ENCODE measurements at regions not wholly inside any gene's neighbourhood (a gene's known extent, or its start where the extent isn't known, plus 50 kb on each side); places are given as distances from the start of the nearest gene placed in this dataset.

DNA sequence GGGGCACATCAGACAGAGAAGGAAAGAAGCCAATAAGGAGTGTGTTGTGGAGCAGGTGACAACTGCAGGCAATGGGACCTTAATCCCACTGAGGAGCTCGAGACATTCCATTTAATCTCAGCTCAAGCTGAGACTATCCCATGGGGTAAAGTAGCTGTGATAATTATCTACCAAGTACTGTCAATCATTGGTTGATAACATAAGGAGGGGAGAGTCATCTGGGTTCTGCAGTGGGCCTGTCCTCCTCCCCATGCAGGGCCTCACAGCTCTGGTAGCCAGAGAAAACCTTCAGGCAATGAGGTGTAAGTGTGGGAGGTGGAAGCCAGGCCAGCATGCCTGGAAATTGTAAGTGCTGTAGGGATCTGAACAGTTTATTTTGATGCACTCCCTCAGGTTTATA is 375.0 kb upstream of the ARID1B start:
- no peak for DNase-seq

DNA sequence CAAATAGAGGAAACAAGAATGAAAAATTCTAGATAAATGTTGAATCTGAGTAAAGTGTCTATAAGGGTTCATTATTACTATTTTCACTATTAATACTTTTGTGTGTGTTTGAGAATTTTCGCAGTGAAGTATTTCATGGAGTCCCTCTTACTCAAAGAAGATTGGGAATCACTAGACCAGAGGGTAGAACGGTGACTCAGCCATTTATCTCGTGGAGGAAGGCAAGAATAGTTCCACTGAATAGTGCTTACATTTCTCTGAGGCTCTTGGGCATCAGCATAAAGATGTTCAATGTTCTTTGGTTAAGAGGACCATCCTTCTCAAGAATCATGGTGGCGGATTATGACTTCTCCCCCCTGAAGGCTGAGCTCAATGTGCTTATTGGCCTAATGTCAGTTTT is 376.7 kb upstream of the ARID1B start:
- DNase-seq, result no peak

DNA sequence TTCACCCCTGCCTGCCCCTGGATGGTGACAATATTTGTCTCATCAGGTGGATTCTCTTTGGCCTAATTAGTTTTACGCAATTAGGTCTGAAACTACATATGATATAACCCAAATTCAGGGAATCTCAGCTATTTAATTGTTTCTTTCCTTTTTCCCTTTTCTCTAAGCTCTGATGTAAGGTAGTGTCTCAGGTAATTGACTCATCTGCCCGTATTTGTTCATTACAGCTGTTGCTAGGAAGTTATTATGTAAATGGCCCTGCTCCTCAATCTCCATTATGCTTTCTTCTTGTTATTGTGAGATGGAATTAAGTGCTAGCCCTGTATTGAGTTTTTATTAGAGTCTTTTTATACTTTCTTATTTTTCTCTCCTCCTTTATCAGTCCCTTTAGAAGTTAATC is 378.2 kb upstream of the ARID1B start:
- DNase-seq, result no peak

DNA sequence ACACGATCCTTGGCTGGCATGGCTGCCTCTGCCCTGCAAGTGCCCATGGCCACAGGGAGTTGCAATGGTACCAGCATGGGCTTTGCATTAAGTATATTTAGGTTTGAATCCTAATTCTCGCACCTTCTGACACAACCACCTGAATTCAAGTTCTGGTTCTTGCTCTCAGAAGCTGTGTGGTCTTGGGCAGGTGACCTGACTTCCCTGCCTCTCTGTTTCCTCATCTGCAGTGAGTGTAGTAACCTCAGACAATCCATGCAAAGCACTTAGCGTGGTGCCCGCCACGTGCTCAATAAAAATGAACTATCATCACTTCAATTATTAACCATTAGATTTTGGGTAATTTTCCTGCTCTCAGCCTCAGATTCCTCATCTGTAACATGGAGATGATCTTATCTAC is 378.8 kb upstream of the ARID1B start:
- DNase-seq, result no peak

DNA sequence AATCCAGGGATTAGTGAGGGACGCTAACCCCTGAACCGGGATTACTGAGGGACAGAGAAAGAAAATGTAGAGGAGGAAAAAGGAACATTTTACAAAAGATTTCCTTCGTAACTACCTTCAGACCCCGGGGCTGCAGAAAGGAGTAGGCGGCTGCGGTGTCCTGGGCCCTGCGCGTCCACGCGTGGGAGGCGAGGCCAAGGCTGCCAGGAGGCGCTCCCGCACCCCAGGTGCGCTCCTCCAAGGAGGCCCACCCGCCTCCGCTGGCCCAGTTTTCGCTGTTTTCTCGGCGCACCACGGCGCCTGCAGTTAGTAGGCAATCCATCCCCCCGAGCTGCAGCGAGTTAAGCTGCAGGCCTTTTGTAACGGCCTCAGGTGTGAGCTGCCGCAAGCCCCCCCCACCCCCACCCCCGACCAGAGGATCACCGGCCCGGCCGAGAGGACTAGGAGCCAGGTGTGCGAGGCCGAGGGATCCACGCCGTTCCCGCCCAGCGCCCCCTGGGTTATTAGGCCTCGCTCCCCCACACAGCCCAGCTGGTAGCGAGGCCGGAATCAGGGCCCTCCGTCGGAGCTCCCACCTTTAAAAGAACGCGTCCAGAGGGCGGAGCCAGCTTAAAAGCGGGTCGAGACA is 380.3 kb upstream of the ARID1B start:
- DNase-seq, result no peak

DNA sequence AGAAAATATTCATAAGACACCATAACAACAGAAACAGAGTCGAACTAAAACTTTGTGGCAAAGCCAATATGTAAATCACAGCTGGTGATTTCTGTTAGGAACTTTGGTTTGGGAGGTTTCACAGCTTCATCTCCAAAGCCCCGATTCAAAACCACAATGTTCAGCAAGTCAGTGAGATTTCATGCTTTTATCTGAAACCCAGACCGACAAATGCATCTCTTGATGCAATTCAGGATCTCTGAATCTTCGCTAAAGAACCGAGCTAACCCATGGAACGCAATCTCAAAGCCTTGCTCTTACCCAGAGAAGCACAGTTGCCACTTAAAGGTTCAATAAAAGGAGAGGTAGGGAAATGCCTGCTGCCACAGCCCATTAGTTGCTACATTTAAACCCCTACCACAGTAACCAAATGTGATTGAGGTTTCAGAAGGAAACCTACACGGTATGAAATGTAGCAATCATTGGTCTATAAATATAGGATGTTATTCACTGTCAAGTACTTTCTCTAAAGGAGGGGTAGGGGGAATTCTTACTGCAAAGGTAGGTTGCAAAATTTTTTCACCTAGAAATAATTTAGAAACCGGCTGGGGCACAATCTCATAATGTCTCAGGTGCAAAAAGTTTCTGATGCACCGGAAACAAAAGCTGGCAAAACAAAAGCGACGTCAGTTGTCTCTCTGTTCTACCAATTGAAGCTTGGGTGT is 381.0 kb upstream of the ARID1B start:
- DNase-seq, result no peak

DNA sequence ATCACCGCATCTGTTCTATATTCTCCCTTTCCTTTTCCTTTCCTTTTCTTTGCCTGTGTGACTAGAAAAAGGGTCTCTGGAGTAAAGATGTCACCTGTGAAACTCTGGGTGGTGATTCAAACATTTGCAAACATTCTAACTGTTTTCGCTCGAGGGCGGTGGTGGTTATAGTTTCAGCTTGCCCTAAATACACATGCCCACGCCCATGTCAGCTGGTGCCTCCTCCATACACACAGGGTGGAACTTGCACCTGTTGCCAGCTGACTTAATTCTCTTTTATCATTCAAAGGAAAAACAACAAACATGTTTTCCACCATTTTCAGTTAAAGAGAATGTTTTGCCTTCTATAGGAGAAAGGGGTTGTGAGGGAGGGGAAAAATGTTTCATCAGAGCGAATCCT is 381.9 kb upstream of the ARID1B start:
- no peak for DNase-seq

DNA sequence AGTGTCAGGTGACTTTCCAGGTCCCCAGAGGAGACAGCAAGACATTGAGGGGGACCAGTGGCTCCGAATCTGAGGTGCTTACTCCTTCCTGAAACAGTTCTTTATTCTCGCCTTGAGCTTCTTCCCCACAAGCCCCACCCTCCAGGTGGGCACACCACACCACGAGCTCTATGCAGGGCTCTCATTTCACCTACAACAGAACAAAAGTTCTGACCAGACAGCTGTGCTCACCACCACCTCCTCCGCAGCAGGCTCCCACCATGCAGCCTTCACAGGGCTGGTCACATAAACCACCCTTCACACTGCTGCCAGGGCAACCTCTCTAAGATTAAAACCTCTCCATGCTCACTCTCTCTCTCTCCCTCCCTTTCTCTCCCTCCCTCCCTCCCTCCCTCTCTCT is 384.5 kb upstream of the ARID1B start:
- no peak for DNase-seq

DNA sequence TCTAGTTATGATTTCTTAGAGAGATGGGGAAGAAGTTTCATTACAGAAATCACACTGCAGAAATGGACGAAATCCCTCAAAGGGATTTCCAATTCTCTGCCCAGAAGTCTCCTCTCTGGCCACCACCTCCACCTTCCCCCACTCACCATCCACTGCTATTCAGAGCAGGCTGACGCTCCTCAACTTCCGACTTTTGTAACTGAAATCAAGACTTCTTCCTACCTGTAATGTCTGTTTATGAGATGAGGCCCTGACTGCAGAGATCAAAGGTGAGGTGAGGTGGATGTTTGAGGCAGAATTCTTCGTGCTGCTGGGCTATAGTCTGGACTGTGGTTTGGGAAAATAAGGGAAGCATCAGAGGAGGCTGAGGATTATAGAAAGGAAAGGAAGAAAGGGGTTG is 385.2 kb upstream of the ARID1B start:
- no peak for DNase-seq

DNA sequence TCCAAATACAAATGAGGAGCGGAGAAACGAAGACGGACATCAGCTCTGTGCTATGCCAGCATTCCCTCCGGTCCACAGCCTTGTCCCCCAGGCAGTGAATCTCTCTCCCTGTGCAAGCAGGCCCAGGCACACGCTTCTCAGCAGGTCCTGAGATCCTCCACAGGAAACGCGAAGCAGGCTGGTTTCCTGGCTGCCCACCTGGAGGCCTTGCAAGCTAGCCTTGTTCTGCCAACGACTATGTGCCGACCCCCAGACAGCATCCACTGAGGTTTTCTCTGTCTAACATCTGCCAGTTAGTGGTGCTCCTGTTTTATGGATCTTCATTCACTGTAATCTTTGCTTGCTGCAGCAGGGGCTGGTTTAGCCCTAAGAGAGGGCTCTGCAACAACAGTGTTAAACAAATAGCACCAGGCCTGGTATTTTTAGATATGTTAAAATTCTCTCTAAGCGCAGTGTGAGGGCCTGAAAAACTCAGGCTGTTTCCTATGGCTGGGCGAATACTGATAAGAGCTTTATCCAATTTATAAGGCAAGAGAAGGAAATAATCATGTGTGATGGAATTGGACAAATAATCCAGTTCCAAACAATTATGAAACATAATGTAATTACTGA is 386.0 kb upstream of the ARID1B start:
- no peak for DNase-seq

DNA sequence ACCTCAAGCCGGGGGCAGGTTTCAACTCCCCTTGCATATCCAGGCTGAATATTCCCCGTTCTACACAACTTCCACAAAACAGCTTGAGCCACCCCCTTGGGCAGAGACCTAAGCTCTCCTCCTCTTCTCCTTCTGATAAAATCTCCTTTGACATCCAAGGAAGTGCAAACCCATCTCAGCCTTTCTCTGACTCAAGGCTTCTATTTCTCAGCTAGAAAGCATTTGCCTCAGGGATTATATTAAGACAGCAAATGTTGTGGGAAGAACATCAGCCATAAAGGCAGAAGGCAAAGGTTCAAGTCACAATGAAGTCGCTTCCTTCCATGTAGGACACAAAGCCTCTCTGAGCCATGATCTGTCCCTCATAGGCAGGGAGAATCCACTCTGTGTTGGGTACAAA is 386.6 kb upstream of the ARID1B start:
- DNase-seq, result no peak

DNA sequence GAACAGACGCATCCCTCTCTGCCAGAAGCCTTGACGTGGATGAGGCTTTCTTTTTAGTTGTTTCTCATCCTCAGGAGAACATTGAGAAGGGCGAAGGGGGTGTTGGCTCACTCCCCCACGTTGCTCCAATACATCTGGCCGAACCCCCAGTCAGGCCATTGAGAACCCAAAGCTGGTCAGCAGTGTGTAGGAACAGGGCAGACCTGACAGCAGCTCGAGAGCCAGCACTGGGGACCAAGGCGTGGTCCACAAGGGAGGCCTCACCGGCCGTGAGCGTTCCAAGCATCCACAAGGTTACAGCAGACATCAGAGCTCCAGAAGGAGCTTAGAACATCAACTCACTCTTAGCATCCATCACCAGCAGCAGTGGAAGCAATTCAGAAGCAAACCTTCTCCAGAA is 387.9 kb upstream of the ARID1B start:
- no peak for DNase-seq

DNA sequence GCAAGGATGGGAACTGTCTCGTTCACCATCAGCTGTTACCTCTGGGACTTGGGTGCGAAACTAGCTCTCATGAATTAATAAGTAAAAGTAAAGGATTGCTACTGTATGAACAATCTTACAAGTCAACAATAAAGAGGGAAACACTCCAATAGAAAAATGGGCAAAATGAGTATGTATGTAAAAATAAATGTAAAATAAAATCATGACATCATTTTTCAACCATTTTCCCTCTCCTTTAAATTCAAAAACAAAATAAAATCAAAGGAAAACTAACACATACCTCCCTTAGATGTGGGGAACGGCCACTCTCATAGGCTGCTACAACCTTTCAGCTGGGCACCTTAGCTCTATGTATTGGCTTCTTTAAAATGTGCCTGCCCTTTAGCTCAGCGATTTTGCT is 389.7 kb upstream of the ARID1B start:
- DNase-seq, result no peak

DNA sequence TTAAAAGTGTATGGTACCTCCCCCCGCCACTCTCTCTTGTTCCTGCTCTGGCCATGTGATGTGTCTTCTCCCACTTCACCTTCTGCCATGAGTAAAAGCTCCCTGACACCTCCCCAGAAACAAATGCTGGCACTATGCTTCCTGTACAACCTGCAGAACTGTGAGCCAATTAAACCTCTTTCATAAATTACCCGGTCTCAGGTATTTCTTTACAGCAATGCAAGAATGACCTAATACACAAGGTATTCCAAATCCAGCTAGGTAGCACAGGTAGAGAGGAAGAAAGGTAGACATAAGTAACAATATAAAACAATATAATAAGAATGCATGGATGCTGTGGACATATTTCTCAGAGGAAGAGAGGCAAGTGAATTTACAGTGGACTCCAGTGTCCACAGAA is 394.1 kb upstream of the ARID1B start:
- DNase-seq, result no peak

DNA sequence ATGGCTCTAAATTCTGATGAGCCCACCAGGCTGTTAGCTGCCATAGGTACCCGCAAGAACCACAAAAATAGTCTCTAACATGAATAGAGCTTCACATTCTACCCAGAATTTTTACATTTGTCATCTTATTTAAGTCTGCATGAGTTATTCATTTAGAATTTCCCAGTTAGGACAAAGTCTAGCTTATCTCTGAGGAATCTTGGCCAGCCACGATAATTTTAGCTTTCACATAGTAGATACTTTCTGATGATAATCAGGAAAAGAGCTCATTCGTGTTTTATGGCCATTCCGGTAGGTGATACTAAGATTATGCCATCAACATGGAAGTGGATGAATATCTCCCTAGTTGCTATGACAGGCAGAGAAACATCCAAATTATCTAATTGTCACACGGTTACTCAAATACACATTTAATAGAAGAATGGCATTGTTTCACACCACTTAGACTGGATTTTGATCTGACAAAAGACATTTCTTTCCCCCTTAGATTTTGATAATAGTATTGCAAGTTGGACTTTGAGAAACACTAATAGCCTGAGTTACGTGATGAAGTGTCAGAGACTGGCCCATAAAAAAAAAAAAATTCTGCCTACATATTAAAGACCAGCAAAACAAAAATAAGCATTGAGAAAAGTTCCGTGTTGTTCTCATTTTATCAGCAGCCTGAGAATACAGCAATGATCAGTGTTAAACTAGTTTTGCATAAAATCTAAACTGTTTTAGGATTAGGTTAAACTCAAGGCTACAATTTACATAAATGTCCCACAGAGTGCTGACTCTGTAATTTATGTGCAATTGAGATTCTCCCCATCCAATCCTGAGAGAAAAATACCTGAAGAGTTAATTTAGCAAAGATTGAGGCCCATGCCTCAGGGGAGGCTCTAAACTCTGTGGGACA is 397.5 kb upstream of the ARID1B start:
- no peak for DNase-seq

DNA sequence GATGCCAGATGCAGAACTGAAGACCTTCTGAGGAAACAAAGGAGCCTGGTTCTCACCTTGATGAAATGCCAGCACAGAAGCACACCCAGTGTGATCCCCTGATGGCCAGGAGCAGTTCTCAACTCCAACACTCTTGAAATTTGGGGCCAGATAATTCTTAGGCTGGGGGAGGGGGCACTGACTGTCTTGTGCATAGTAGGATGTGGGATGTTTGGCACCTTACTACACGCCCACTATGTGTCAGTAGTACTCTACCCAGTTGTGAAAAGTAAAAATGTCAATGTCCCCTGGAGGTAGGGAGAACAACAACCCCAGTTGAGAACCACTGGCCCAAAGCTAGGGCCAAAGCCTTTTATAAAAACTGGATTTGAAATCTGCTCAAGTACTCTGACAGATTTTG is 398.3 kb upstream of the ARID1B start:
- no peak for DNase-seq

DNA sequence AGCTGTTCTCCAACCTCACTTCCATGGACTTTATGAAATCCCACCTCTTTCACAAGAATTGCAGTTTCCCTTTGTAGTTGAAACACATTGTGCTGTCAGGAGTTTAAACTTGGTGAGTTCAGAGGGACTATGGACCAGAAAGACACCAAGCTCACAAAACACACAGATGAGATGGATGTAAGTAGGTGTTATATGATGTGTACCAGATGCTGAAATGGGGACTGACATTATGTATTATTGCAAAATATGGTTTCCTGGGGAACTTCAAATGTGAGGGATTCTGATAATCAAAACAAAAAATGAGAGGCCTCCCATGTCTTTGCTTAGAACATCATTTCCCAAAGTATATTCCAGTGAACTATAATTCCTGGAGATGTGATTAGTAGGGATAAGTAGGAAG is 401.1 kb upstream of the ARID1B start:
- no peak for DNase-seq

DNA sequence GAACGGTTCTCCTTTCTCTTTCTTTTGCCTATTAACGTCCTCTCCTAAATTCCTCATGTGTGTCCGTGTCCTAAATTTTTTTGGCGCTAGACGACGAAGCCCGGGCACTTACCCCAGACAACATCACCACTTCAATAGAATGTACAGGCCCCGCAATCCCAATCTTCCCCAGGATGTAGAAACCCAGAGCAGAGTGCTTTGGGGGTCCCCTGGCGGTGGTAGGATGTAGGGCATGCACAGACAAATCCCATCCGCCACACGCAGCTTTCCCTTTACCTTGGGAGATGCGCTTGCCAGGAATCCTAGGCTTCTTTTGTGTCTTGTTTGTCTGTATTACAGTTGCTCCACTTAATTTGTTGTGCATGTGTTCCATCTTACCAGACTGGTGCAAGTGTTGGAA is 417.3 kb upstream of the ARID1B start:
- no peak for DNase-seq

DNA sequence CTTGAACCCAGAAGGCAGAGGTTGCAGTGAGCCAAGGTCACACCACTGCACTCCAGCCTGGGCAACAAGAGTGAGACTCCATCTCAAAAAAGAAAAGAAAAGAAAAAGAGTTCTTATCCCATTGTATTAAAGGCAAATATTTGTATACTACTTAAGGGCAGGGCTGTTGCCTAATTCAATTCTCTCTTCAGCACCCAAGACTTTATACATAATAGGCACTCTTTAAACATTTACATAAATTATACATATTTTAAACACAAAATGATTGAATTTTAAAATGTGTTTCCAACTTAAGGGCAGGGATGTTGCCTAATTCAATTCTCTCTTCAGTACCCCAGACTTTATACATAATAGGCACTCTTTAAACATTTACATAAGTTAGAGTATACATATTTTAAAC is 424.3 kb upstream of the ARID1B start:
- DNase-seq, result no peak

DNA sequence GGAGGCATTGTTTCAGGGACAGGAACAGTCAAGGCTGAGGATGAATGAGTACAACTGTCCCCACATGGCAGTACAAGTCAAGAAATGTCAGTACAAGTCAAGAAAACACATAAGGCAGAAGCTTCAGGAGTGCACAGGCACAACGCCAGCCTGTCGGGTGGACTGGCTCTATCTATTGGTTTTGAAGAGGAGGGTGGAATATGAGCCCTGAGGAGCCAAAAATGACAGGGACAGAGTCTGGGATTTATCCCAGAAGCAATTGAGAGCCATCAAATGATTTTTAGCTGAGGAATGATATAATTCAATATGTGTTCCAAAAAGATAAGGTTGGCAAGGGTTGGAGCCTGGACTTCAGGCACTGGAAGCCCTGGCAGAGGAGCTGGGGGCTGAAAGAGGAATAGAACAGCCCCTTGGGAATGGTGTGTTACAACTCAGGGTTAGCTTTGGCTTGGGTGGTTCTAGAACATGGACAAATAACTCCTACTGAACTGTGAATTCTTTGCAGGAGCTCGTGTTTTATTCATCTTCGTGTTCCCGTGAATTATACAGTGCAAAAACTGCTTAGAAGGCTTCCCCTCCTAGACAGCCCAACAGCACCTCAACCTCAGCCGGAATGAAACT is 425.7 kb upstream of the ARID1B start:
- DNase-seq, result no peak

DNA sequence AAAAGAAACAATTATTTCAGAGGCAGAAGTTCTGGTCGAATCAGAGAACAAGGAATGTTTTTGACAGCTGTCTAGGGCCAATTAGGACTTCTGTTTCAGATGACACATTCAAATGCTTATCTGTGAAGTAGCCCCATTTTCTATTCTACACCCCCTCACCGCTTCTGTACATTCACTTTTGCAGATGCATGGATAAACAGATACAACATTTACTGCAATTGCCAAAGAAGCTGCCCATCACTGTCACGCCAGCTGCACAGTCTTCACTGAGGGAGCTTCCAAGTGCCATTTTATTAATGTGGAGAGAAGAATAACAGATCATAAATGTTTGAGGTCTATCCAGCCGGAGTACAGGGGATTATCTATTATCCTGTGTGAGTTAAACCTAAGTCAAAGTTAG is 426.8 kb upstream of the ARID1B start:
- no peak for DNase-seq

DNA sequence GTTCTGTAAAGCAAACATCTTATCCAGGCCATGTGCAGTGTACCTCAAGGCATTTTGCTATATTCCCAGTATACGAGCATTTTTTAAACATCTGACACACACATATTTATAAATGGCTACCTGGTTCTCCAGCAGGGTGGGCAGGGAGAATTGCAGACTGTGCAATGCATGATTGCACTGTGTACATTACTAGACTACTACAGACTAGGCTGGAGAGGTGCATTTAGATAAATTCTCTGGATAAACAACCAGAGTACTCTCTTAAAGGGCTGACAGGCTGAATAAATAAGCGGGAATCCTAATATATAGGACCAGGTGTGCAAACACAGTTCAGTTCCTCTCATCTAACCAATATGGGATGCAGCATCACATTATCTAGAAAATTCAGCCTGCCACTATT is 428.3 kb upstream of the ARID1B start:
- DNase-seq, result peak; percentile 91

DNA sequence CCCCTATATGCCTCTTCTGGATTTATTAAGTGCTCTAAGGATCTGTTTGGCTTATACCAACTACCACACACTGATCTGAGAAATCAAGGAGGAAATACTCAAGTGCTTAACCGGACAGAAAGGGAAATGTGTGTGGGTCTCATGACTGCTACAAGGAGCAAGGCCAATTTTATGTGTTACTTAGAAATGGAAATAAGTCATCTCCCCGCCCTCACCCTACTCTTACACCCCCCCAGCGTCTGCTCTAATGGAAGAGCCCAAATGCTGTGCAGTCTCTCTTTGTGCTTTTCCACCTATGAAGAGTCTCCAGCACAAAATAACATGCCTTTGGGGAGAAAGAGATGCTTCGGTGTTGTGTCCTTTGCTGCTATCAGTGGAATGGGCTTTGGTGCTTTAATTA is 428.8 kb upstream of the ARID1B start:
- DNase-seq, result peak; percentile 93
